ENCODE measurements at regions not wholly inside any gene's neighbourhood (a gene's known extent, or its start where the extent isn't known, plus 50 kb on each side); places are given as distances from the start of the nearest gene placed in this dataset.
"Not testable (repeated sequence)": the region's sequence is repeated elsewhere in the genome, so short reads cannot be mapped to it uniquely, and the experiment has no call there.

GRCh38 chr2:147351784-147352183 lies 493.0 kb upstream of the ACVR2A start:
- no peak for DNase-seq

GRCh38 chr2:147348931-147349555 lies 495.8 kb upstream of the ACVR2A start:
- DNase-seq, result no peak

GRCh38 chr2:147346142-147346541 lies 498.7 kb upstream of the ACVR2A start:
- no peak for DNase-seq

- DNase-seq, result no peak
These were observed 499.6 kb upstream of the ACVR2A start for GRCh38 chr2:147345246-147345645.

GRCh38 chr2:147342329-147342728 lies 502.5 kb upstream of the ACVR2A start:
- no peak for DNase-seq

- DNase-seq, result peak in 1 of 2 experiments; percentile 36
These were observed 512.9 kb upstream of the ACVR2A start for GRCh38 chr2:147331790-147332419.

- DNase-seq, result no peak
These were observed 513.9 kb upstream of the ACVR2A start for GRCh38 chr2:147330925-147331324.

GRCh38 chr2:147327613-147328012 lies 517.2 kb upstream of the ACVR2A start:
- DNase-seq, result no peak

GRCh38 chr2:147325990-147326389 lies 518.8 kb upstream of the ACVR2A start:
- DNase-seq, result no peak

- DNase-seq, result no peak
These were observed 524.7 kb upstream of the ACVR2A start for GRCh38 chr2:147320146-147320545.

- no peak for DNase-seq
These were observed 533.8 kb upstream of the ACVR2A start for GRCh38 chr2:147311058-147311430.

- no peak for DNase-seq
These were observed 534.3 kb upstream of the ACVR2A start for GRCh38 chr2:147310335-147311057.

- DNase-seq, result no peak
These were observed 547.0 kb upstream of the ACVR2A start for GRCh38 chr2:147297820-147298219.

- no peak for DNase-seq
These were observed 549.9 kb upstream of the ACVR2A start for GRCh38 chr2:147294825-147295392.

- DNase-seq, result no peak
These were observed 550.6 kb upstream of the ACVR2A start for GRCh38 chr2:147293991-147294824.

GRCh38 chr2:147288131-147288530 lies 556.7 kb upstream of the ACVR2A start:
- DNase-seq, result no peak

- DNase-seq, result no peak
These were observed 568.9 kb upstream of the ACVR2A start for GRCh38 chr2:147275943-147276342.

- no peak for DNase-seq
These were observed 571.2 kb upstream of the ACVR2A start for GRCh38 chr2:147273628-147274027.

- no peak for DNase-seq
These were observed 571.7 kb upstream of the ACVR2A start for GRCh38 chr2:147273106-147273505.

GRCh38 chr2:147269581-147269980 lies 575.2 kb upstream of the ACVR2A start:
- not testable (repeated sequence) for DNase-seq

GRCh38 chr2:147260241-147260640 lies 584.6 kb upstream of the ACVR2A start:
- no peak for DNase-seq

- DNase-seq, result no peak
These were observed 589.0 kb upstream of the ACVR2A start for GRCh38 chr2:147255812-147256211.
